ENCODE measurements at regions not wholly inside any gene's neighbourhood (a gene's known extent, or its start where the extent isn't known, plus 50 kb on each side); places are given as distances from the start of the nearest gene placed in this dataset.

DNA sequence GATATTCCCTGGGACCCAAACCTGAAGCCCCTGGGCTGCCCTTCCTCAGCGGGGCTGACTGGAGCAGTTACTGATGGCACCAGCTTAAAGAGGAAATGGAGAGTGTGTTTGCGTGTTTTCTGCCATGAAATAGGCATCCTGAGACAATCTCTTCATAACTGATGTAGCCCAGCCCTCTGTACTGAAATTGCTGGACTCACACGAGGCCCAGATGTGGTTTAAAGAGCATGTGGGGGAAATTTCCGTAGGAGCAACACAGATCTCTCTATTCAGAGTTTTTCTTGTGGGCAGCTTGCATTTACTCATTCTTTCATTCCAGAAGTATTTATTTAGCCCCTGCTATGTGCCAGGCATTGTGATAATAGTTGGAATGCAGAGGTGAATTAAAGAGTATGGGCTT, 782.1 kb upstream of the TBX3 start:
- H3K9me3 Mint-ChIP-seq: peaks cover 10% of the 10 kb centered on the region
- TF ChIP-seq, protein P1, sequence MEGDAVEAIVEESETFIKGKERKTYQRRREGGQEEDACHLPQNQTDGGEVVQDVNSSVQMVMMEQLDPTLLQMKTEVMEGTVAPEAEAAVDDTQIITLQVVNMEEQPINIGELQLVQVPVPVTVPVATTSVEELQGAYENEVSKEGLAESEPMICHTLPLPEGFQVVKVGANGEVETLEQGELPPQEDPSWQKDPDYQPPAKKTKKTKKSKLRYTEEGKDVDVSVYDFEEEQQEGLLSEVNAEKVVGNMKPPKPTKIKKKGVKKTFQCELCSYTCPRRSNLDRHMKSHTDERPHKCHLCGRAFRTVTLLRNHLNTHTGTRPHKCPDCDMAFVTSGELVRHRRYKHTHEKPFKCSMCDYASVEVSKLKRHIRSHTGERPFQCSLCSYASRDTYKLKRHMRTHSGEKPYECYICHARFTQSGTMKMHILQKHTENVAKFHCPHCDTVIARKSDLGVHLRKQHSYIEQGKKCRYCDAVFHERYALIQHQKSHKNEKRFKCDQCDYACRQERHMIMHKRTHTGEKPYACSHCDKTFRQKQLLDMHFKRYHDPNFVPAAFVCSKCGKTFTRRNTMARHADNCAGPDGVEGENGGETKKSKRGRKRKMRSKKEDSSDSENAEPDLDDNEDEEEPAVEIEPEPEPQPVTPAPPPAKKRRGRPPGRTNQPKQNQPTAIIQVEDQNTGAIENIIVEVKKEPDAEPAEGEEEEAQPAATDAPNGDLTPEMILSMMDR (IDR thresholded peaks at IDR 0.05): no peak
- H3K27ac Mint-ChIP-seq: no peak overlapping the region
- DNase-seq: no peak
- no peak overlapping the region for H3K4me3 Mint-ChIP-seq
- H3K27me3 Mint-ChIP-seq (ENCODE audit: low read depth, poor library complexity): peaks cover 3% of the 10 kb centered on the region
- no peaks in the 10 kb centered on the region for H3K36me3 Mint-ChIP-seq (ENCODE audit: low read depth)
- H3K4me1 Mint-ChIP-seq: peaks cover 11% of the 10 kb centered on the region

DNA sequence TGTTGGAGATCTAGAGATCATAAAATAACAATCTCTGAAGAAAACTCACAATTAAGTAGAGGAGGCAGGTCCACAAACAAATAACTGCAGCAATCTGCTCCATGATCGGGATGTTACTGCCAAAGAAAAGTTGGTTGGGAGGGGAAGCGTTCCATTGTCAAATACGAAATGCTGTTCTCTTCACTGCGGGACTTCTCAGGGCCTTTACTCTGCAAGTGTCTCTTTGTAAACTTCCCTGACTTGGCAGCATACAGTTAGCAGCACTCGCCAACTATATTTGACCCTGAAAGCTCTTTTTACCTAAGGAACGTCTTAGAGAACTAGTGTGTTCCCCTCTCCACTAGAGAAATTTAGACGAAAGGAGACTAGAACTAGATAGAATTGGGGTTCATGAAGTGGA, 780.7 kb upstream of the TBX3 start:
- peaks cover 11% of the 10 kb centered on the region for H3K4me1 Mint-ChIP-seq
- peaks cover 3% of the 10 kb centered on the region for H3K27me3 Mint-ChIP-seq (ENCODE audit: low read depth, poor library complexity)
- no peak for DNase-seq
- TF ChIP-seq, protein P1 (IDR thresholded peaks at IDR 0.05): no peak
- no peak overlapping the region for H3K4me3 Mint-ChIP-seq
- H3K36me3 Mint-ChIP-seq (ENCODE audit: low read depth): no peaks in the 10 kb centered on the region
- no peak overlapping the region for H3K27ac Mint-ChIP-seq
- peaks cover 16% of the 10 kb centered on the region for H3K9me3 Mint-ChIP-seq

DNA sequence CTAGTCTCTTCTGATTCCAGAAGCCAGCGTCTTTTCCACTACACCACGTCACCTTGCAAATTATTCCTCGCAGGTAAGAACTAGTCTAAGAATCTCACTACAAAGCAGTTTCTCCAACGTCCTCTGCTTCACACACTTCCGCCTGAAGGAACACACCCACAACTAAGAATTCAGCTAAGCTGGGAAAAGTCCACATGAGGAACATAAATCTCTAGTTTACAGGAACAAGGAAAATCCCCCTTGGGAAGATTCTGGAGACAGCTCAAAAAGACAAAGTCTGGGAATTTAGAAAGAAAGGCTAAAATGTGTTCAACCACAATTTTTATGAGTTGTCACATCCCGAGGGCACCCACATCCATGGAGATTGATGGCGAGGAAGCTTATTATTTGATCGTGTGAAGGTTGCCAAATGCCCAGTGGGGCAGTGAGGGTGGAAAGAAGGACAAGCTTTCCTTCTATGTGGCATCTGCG, 780.2 kb upstream of the TBX3 start:
- no peaks in the 10 kb centered on the region for H3K36me3 Mint-ChIP-seq (ENCODE audit: low read depth)
- H3K27ac Mint-ChIP-seq: peak overlapping the region; percentile 6
- H3K27me3 Mint-ChIP-seq (ENCODE audit: low read depth, poor library complexity): peaks cover 3% of the 10 kb centered on the region
- H3K4me1 Mint-ChIP-seq: peaks cover 11% of the 10 kb centered on the region
- TF ChIP-seq, protein P1 (IDR thresholded peaks at IDR 0.05): no peak
- no peak overlapping the region for H3K4me3 Mint-ChIP-seq
- DNase-seq: no peak
- H3K9me3 Mint-ChIP-seq: peaks cover 18% of the 10 kb centered on the region

DNA sequence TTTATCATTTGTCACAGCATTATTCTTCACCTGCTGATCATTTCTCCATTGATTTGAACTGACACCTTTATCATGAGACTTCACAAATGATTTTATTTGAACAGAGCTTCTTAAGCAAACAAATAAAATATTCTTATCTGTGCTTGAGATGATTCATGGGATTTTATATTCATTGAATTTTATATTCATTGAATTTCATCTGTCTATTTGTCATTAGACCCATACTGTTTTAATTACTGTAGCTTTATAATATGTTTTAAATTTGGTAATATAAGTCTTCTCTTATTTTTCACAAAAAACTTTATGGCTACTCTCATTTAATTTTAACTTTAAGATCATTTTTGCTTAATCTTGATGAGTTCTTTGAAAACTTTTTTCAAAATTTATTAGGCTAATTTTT, 777.4 kb upstream of the TBX3 start:
- no peak for DNase-seq

DNA sequence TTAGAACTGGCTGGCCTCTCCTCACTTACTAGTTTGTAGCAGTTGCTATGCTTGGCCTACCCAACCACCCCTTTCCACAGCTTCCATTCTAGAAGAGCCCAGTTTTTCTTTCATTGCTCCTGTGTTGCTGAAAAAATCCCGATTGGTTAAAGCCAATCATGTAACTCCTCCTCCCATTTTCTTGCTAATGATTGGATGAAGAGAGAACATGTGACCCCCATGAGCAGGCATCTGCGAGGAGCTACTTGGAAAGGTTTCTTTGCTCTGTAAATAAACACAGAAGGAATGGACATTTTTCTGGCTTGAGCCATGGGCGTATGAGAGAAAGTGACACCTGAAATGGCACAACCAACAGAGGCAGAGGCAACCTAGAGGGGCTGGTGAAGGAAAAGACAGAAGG, 773.8 kb upstream of the TBX3 start:
- H3K36me3 Mint-ChIP-seq (ENCODE audit: low read depth): no peaks in the 10 kb centered on the region
- DNase-seq: no peak
- no peak overlapping the region for H3K4me3 Mint-ChIP-seq
- TF ChIP-seq, protein P1 (IDR thresholded peaks at IDR 0.05): no peak
- no peak overlapping the region for H3K27ac Mint-ChIP-seq
- peaks cover 22% of the 10 kb centered on the region for H3K27me3 Mint-ChIP-seq (ENCODE audit: low read depth, poor library complexity)
- H3K4me1 Mint-ChIP-seq: peaks cover 13% of the 10 kb centered on the region
- H3K9me3 Mint-ChIP-seq: peaks cover 21% of the 10 kb centered on the region

More for the DNA sequence above, 777.4 kb upstream of the TBX3 start:
- H3K36me3 Mint-ChIP-seq (ENCODE audit: low read depth): no peaks in the 10 kb centered on the region
- H3K9me3 Mint-ChIP-seq: peaks cover 21% of the 10 kb centered on the region
- H3K27me3 Mint-ChIP-seq (ENCODE audit: low read depth, poor library complexity): peaks cover 11% of the 10 kb centered on the region
- TF ChIP-seq, protein P1 (IDR thresholded peaks at IDR 0.05): no peak
- peaks cover 18% of the 10 kb centered on the region for H3K4me1 Mint-ChIP-seq
- no peak overlapping the region for H3K27ac Mint-ChIP-seq
- no peak overlapping the region for H3K4me3 Mint-ChIP-seq

DNA sequence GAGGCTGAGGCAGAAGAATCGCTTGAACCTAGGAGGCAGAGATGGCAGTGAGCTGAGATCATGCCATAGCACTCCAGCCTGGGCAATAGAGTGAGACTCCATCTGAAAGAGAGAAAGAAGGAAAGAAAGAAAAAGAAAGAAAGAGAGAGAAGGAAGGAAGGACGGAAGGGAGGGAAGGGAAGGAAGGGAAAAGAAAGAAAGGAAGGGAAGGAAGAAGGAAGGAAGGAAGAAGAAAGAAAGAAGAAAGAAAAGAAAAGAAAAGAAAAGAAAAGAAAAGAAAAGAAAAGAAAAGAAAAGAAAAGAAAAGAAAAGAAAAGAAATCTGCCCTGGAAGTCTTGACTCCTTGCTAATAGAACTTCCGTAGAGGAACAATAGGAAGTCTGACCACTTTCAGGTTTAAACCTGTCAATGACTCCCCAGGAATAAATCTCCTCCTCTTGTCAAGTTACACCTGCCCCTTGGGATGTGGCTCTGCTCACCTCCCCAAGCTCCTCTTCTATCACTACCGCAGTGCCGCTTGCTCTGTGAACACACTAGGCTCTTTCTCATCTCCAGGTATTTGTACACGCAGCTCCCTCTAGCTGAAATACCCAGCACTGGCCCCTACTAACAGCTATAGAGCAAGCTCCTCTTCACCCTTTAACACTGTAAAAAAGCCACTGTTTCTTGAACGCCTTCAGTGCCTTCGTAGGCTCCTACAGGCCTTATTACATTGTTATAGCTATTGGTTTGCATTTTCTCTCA, 773.1 kb upstream of the TBX3 start:
- Mint-ChIP-seq H3K4me1 (peaks cover 20% of the 10 kb centered on the region), H3K9me3 (peaks cover 17% of the 10 kb centered on the region), H3K36me3 (ENCODE audit: low read depth) (no peaks in the 10 kb centered on the region), H3K4me3 (no peak overlapping the region), H3K27me3 (ENCODE audit: low read depth, poor library complexity) (peaks cover 29% of the 10 kb centered on the region), H3K27ac (no peak overlapping the region)
- DNase-seq: peak; percentile 19
- TF ChIP-seq, protein P1 (IDR thresholded peaks at IDR 0.05): peak; percentile 30

All from nephron progenitor cell (in vitro differentiated cells).